ENCODE measurements at regions not wholly inside any gene's neighbourhood (a gene's known extent, or its start where the extent isn't known, plus 50 kb on each side); places are given as distances from the start of the nearest gene placed in this dataset.
A peak's percentile ranks its signal among the peaks of the same experiment; 100 is the strongest.

- H3K4me1 Mint-ChIP-seq (ENCODE audit: low read depth) = peaks cover 78% of the 10 kb centered on the region
- DNase-seq = no peak
- ChIA-PET CTCF (interaction anchor here (0.9 to 9.0 kb wide), 5 partner anchors 13 to 1016 kb away, joined by 3 to 81 read pairs (median 4); no protein-coding TSS in a partner anchor), POLR2A (interaction anchor here (0.9 to 3.6 kb wide), 5 partner anchors 12 to 1024 kb away, joined by 3 to 33 read pairs (median 5); no protein-coding TSS in a partner anchor)
- H3K27ac Mint-ChIP-seq = peak overlapping the region; percentile 97
- H3K9me3 Mint-ChIP-seq = no peaks in the 10 kb centered on the region
- intact Hi-C loops (cut with micrococcal nuclease) = loop anchor here (1.0 to 5.0 kb wide), 12 partner anchors 11 to 1023 kb away; no protein-coding TSS in a partner anchor
- H3K36me3 Mint-ChIP-seq = peaks cover 2% of the 10 kb centered on the region
- H3K27me3 Mint-ChIP-seq = peaks cover 24% of the 10 kb centered on the region
- H3K4me3 Mint-ChIP-seq = peak overlapping the region; percentile 67
These were observed 271.7 kb downstream of the UACA start for GRCh38 chr15:70491641-70492040.

- ChIA-PET CTCF (interaction anchor here (0.9 to 9.0 kb wide), 4 partner anchors 14 to 37 kb away, joined by 4 to 81 read pairs (median 6); no protein-coding TSS in a partner anchor), POLR2A (interaction anchor here (0.6 to 3.6 kb wide), 4 partner anchors 11 to 1023 kb away, joined by 3 to 33 read pairs (median 10); partner anchors contain the start of gene TLE3)
- H3K27ac Mint-ChIP-seq = peak overlapping the region; percentile 97
- intact Hi-C loops (cut with micrococcal nuclease) = loop anchor here (5.0 kb wide), 3 partner anchors 234 to 914 kb away; no protein-coding TSS in a partner anchor
- H3K9me3 Mint-ChIP-seq = no peaks in the 10 kb centered on the region
- peaks cover 2% of the 10 kb centered on the region for H3K36me3 Mint-ChIP-seq
- peaks cover 79% of the 10 kb centered on the region for H3K4me1 Mint-ChIP-seq (ENCODE audit: low read depth)
- peak; percentile 51 for DNase-seq
- peaks cover 23% of the 10 kb centered on the region for H3K27me3 Mint-ChIP-seq
- H3K4me3 Mint-ChIP-seq = no peak overlapping the region
These were observed 272.1 kb downstream of the UACA start for GRCh38 chr15:70491201-70491621.

DNA sequence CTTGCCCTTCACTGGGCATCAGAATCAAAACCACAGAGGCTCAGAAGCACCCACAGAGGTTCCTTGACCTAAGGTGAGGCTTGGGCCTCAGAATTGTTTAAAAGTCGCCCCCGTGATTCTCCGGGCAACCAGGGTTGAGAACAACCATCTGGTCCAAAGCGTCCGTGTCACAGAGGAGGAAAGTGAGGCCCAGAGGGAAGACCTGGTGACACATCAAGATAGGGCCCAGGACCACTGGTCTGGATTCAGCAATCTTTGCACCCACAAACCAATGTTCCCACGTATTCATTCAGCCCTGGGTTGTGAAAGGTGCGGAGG lies 272.6 kb downstream of the UACA start:
- Mint-ChIP-seq H3K9me3 (no peaks in the 10 kb centered on the region), H3K27ac (peak overlapping the region; percentile 59), H3K4me1 (ENCODE audit: low read depth) (peaks cover 81% of the 10 kb centered on the region), H3K27me3 (peaks cover 24% of the 10 kb centered on the region), H3K4me3 (no peak overlapping the region), H3K36me3 (peaks cover 2% of the 10 kb centered on the region)
- POLR2A ChIA-PET = interaction anchor here (0.6 to 3.6 kb wide), 5 partner anchors 11 to 1022 kb away, joined by 3 to 33 read pairs (median 3); partner anchors contain the start of gene TLE3
- DNase-seq = no peak
- intact Hi-C loops (cut with micrococcal nuclease) = loop anchor here (5.0 kb wide), 3 partner anchors 233 to 913 kb away; no protein-coding TSS in a partner anchor
- CTCF ChIA-PET = interaction anchor here (2.2 to 9.0 kb wide), 5 partner anchors 14 to 914 kb away, joined by 7 to 81 read pairs (median 14); no protein-coding TSS in a partner anchor

- peaks cover 27% of the 10 kb centered on the region for H3K27me3 Mint-ChIP-seq
- ChIA-PET POLR2A (interaction anchor here (0.6 to 3.6 kb wide), 5 partner anchors 10 to 1022 kb away, joined by 3 to 33 read pairs (median 3); partner anchors contain the start of gene TLE3), CTCF (interaction anchor here (1.1 to 9.0 kb wide), 9 partner anchors 10 to 914 kb away, joined by 3 to 81 read pairs (median 10); no protein-coding TSS in a partner anchor)
- no peak for DNase-seq
- no peak overlapping the region for H3K4me3 Mint-ChIP-seq
- H3K36me3 Mint-ChIP-seq = peaks cover 2% of the 10 kb centered on the region
- H3K4me1 Mint-ChIP-seq (ENCODE audit: low read depth) = peaks cover 81% of the 10 kb centered on the region
- intact Hi-C loops (cut with micrococcal nuclease) = loop anchor here (5.0 kb wide), 3 partner anchors 233 to 913 kb away; no protein-coding TSS in a partner anchor
- H3K9me3 Mint-ChIP-seq = no peaks in the 10 kb centered on the region
- peak overlapping the region; percentile 59 for H3K27ac Mint-ChIP-seq
These were observed 273.1 kb downstream of the UACA start for GRCh38 chr15:70490148-70490837.

DNA sequence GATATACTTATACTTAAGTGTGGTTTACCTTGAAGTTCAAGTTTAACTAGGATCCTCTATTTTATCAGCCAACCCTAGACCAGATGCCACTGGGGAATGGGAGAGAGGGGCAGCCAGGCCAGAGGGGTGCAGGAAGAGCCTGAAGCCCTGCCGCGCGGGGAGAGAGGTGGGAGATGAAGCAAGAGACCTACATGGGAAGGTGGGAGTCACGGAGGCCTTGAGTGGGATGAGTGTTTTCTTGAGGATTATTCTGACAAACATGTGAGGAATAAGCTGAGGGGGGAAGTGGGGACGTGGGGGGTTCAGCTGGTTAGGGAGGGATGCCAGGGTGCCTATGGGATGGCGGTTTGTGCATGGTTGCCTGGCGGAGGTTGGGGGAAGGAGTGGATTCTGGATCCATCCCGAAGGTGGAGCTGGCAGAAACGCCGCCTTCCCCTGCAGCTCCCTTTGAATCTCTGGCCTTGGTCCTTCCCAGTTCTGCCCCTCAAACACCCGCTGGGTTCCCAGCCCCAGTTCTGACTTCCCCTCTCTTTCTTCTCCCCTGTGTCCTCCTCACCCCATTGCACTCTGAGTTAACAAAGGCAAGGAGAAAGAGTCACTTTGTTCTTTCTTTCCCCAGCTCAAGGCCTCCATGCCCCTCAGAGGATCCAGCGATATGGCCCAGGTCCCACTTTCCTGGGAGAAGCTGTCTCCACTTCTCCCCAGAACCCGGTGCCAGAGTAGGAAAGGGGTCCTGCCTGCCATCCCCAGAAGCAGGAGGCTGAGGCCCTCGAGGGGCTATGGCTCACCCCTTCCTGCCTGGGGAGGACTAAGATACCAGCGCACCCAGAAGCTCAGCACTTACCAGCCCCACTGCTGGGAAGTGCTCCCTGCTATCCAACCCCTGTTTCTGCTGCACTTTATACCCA lies 274.2 kb downstream of the UACA start:
- CTCF ChIA-PET = interaction anchor here (0.9 to 9.0 kb wide), 17 partner anchors 9 to 917 kb away, joined by 3 to 81 read pairs (median 7); no protein-coding TSS in a partner anchor

DNA sequence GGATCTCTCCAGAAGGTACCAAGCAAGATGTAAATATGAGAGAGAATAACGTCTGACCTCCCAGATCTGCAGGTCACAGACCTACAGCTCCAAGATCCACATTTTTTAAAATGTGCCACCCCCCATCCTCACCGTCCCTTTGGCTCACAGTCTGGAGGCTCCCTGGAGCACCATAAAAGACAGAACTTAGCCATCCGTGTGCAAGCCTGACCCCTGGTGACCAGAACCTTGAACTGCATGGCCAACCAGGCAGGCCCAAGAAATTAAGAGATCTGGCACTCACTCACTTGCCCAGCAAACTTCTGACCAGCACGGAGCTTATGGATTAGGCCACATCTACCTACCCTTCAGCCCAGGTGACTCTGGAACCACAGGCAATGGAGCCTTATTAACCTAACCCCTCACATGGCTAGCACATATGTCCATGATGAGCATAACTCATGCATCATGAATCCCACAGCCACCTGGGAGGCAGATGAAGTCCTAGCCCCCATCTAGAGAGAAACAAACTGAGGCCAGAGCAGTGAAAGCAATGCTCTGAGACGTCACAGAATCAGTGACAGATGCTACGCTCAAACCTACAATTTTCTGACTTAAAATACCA lies 275.3 kb downstream of the UACA start:
- H3K4me3 Mint-ChIP-seq = peak overlapping the region; percentile 8
- ChIA-PET CTCF (interaction anchor here (0.6 to 9.0 kb wide), 27 partner anchors 9 to 1012 kb away, joined by 3 to 81 read pairs (median 5); no protein-coding TSS in a partner anchor), POLR2A (interaction anchor here (0.6 to 1.4 kb wide), 2 partner anchors 18 to 955 kb away, joined by 3 to 6 read pairs; no protein-coding TSS in a partner anchor)
- peak overlapping the region; percentile 36 for H3K27ac Mint-ChIP-seq
- no peaks in the 10 kb centered on the region for H3K9me3 Mint-ChIP-seq
- H3K36me3 Mint-ChIP-seq = peaks cover 2% of the 10 kb centered on the region
- H3K4me1 Mint-ChIP-seq (ENCODE audit: low read depth) = peaks cover 59% of the 10 kb centered on the region
- peak; percentile 84 for DNase-seq
- peaks cover 39% of the 10 kb centered on the region for H3K27me3 Mint-ChIP-seq
- intact Hi-C loops (cut with micrococcal nuclease) = loop anchor here (5.0 kb wide), 1 partner anchor 966 kb away; no protein-coding TSS in a partner anchor

More for the DNA sequence above, 274.2 kb downstream of the UACA start:
- intact Hi-C loops (cut with micrococcal nuclease) = loop anchor here (5.0 kb wide), 1 partner anchor 967 kb away; no protein-coding TSS in a partner anchor
- no peak for DNase-seq
- no peak overlapping the region for H3K4me3 Mint-ChIP-seq
- peaks cover 70% of the 10 kb centered on the region for H3K4me1 Mint-ChIP-seq (ENCODE audit: low read depth)
- no peak overlapping the region for H3K27ac Mint-ChIP-seq
- POLR2A ChIA-PET = interaction anchor here (1.2 kb wide), 1 partner anchor 42 kb away, joined by 3 read pairs; no protein-coding TSS in a partner anchor
- H3K27me3 Mint-ChIP-seq = peaks cover 33% of the 10 kb centered on the region
- peaks cover 2% of the 10 kb centered on the region for H3K36me3 Mint-ChIP-seq
- no peaks in the 10 kb centered on the region for H3K9me3 Mint-ChIP-seq

DNA sequence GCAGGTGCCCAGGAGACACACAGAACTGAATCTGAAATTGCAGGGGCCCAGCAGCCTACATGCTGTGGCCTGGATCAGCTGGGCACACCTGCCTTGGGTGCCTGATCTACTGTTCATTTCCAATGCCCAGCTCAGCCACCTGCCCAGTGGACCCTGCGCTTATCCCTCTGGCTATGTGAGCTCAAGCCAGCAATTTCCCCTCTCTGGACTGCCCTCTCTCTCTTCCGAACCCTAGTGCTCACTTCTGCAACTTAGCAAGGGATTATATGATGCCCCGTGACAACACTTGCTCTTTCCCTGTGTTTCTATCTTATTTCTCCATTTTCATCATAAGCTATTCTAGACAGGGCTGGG lies 276.0 kb downstream of the UACA start:
- no peaks in the 10 kb centered on the region for H3K36me3 Mint-ChIP-seq
- peaks cover 45% of the 10 kb centered on the region for H3K27me3 Mint-ChIP-seq
- DNase-seq = no peak
- H3K27ac Mint-ChIP-seq = peak overlapping the region; percentile 34
- no peak overlapping the region for H3K4me3 Mint-ChIP-seq
- intact Hi-C loops (cut with micrococcal nuclease) = loop anchor here (5.0 kb wide), 1 partner anchor 965 kb away; no protein-coding TSS in a partner anchor
- H3K9me3 Mint-ChIP-seq = no peaks in the 10 kb centered on the region
- ChIA-PET POLR2A (interaction anchor here (1.4 kb wide), 1 partner anchor 18 kb away, joined by 6 read pairs; no protein-coding TSS in a partner anchor), CTCF (interaction anchor here (0.8 to 9.0 kb wide), 17 partner anchors 9 to 1011 kb away, joined by 3 to 81 read pairs (median 6); no protein-coding TSS in a partner anchor)
- peaks cover 52% of the 10 kb centered on the region for H3K4me1 Mint-ChIP-seq (ENCODE audit: low read depth)

DNA sequence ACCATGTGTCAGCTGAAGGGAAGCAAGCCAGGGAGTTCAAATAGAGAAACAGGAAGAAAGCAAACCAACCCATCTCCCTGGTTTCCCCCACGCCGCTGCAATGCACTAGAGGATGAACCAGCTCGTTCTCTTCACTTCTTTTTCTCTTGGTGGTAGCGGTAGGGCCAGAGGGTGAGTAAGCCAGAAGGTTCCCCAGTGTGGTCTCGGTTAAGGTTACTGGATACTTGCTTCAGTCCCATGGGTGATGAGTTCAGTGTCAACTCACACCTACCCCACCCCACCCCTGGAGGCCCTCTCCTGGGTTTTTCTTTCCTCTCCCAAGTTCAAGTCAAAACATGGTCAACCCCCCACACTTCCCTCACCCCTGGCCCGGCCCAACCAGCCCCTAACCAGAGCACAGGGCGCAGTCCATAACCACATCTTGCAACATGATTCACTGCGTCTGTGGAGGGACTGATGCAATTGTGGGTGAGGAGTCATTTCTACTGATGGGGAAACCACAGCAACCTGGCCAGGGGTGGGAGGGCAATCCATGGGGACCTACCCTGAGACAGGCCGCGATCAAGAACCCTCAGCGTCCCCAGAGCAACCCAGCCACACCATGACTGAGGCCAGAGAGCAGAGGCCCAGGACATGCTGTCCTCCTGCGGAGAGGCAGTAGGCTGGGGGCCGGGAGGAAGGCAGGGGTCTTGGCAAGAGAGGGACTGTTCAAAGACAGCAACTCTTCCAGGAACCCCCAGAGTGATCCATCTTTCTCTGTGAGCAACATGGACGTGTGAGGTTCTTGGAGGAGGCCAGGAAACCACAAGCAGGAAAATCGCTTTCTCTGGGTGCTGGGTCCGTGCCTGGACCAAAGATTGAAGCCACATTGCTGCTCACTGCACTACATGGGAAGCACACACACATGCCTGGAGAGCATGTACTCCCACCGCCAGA lies 276.6 kb downstream of the UACA start:
- H3K36me3 Mint-ChIP-seq = no peaks in the 10 kb centered on the region
- DNase-seq = peak; percentile 90
- peak overlapping the region; percentile 80 for H3K27ac Mint-ChIP-seq
- peaks cover 48% of the 10 kb centered on the region for H3K27me3 Mint-ChIP-seq
- POLR2A ChIA-PET = interaction anchor here (0.5 to 1.4 kb wide), 4 partner anchors 10 to 731 kb away, joined by 3 to 6 read pairs (median 4); no protein-coding TSS in a partner anchor
- no peaks in the 10 kb centered on the region for H3K9me3 Mint-ChIP-seq
- peaks cover 45% of the 10 kb centered on the region for H3K4me1 Mint-ChIP-seq (ENCODE audit: low read depth)
- CTCF ChIA-PET = interaction anchor here (0.7 to 9.0 kb wide), 20 partner anchors 10 to 1011 kb away, joined by 3 to 81 read pairs (median 6); no protein-coding TSS in a partner anchor
- H3K4me3 Mint-ChIP-seq = peak overlapping the region; percentile 24
- intact Hi-C loops (cut with micrococcal nuclease) = loop anchor here (1.0 to 5.0 kb wide), 3 partner anchors 8 to 964 kb away; no protein-coding TSS in a partner anchor

- DNase-seq = no peak
- Mint-ChIP-seq H3K27ac (peak overlapping the region; percentile 80), H3K4me1 (ENCODE audit: low read depth) (peaks cover 38% of the 10 kb centered on the region), H3K9me3 (no peaks in the 10 kb centered on the region), H3K36me3 (no peaks in the 10 kb centered on the region), H3K27me3 (peaks cover 48% of the 10 kb centered on the region), H3K4me3 (no peak overlapping the region)
- CTCF ChIA-PET = interaction anchor here (0.7 to 9.0 kb wide), 8 partner anchors 19 to 1009 kb away, joined by 3 to 81 read pairs (median 3); no protein-coding TSS in a partner anchor
- POLR2A ChIA-PET = interaction anchor here (0.5 to 1.0 kb wide), 3 partner anchors 11 to 730 kb away, joined by 3 to 5 read pairs (median 3); no protein-coding TSS in a partner anchor
- intact Hi-C loops (cut with micrococcal nuclease) = loop anchor here (1.0 to 5.0 kb wide), 3 partner anchors 8 to 964 kb away; no protein-coding TSS in a partner anchor
These were observed 277.3 kb downstream of the UACA start for GRCh38 chr15:70486012-70486411.
